Sigmoid colon (tissue), 4 donors: ENCODE measurements at regions not wholly inside any gene's neighbourhood (a gene's known extent, or its start where the extent isn't known, plus 50 kb on each side); places are given as distances from the start of the nearest gene placed in this dataset.

Experiments
- EP300 ChIP-seq, 4 donors: sonication (generic); formaldehyde crosslinking; IDR thresholded peaks; one replicate each; pipeline ENCODE4 v1.6.1; 2017; ENCODE audit warnings: antibody characterized with exemption in 4 of 4
- POLR2A ChIP-seq, 2 donors: fragments of 450-650 bp; IDR thresholded peaks; one replicate each; pipeline ENCODE4 v1.6.1; 2016; ENCODE audit warnings: antibody characterized with exemption in 2 of 2, mild to moderate bottlenecking in 2 of 2, moderate library complexity in 2 of 2
- TF ChIP-seq, protein P1 (sequence below), 4 experiments: fragments of 450-650 bp in 3 of 4; fragments of 200-600 bp in 1 of 4; IDR thresholded peaks; one replicate each; pipeline ENCODE4 v1.5.1; 2016 to 2019; ENCODE audit warnings: antibody characterized with exemption in 4 of 4, mild to moderate bottlenecking in 3 of 4, moderate library complexity in 2 of 4

DNA sequence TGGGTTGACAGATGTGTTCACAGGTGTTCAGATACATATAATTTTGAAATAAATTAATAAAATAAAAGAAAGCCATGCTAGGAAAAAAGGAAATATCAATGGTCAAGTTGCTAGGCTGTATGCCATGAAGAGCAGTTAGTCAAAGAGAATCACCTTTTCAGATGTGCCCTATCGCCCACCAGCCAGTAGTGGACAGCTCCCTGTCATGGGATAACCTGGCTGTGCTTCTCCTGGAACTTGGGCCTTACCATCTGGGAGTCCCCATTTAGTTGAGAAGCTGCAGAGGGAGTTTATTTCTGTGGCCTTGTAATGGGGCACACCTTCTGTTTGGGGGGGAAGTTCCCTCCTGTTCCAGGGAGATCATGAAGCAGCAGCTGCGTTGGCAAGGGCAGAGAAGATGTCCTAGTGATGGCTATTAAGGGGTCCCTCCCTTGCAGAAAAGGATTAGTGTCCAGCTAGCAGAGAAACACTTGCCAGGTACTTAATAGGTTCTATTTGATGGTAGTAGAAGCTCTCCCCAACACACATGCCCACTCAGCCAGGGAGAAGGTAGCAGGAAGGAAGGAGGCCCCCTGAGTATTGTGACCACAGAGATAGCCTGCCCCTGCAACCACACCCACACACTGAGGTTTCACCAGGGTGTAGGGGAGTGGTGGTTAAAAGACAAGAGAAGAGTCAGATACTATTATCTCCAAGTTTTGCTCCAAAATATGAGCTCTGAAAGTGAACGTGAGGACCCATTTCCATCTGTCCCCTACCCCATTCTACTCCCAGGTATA, 117.7 kb downstream of the B3GNT2 start:
- TF ChIP-seq, protein P1, sequence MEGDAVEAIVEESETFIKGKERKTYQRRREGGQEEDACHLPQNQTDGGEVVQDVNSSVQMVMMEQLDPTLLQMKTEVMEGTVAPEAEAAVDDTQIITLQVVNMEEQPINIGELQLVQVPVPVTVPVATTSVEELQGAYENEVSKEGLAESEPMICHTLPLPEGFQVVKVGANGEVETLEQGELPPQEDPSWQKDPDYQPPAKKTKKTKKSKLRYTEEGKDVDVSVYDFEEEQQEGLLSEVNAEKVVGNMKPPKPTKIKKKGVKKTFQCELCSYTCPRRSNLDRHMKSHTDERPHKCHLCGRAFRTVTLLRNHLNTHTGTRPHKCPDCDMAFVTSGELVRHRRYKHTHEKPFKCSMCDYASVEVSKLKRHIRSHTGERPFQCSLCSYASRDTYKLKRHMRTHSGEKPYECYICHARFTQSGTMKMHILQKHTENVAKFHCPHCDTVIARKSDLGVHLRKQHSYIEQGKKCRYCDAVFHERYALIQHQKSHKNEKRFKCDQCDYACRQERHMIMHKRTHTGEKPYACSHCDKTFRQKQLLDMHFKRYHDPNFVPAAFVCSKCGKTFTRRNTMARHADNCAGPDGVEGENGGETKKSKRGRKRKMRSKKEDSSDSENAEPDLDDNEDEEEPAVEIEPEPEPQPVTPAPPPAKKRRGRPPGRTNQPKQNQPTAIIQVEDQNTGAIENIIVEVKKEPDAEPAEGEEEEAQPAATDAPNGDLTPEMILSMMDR (IDR thresholded peaks at IDR 0.05): no peak
- TF ChIP-seq POLR2A (IDR thresholded peaks at IDR 0.05) (no peak), EP300 (IDR thresholded peaks at IDR 0.05) (no peak)
